NCI-H2029 treated with DMSO at 0.1 percent for 48 hours (cell line): ENCODE measurements at regions not wholly inside any gene's neighbourhood (a gene's known extent, or its start where the extent isn't known, plus 50 kb on each side); places are given as distances from the start of the nearest gene placed in this dataset.
"Not testable (repeated sequence)": the region's sequence is repeated elsewhere in the genome, so short reads cannot be mapped to it uniquely, and the experiment has no call there.

ENCODE experiments used
- DNase-seq: peaks from one replicate; lab custom pipeline; 2025; lab: John Stamatoyannopoulos, UW

GRCh38 chr3:153442799-153443487, 280.9 kb downstream of the RAP2B start:
- DNase-seq, result no peak

- no peak for DNase-seq
These were observed 281.9 kb downstream of the RAP2B start for GRCh38 chr3:153443961-153444360.

GRCh38 chr3:153445817-153446216, 283.8 kb downstream of the RAP2B start:
- no peak for DNase-seq

GRCh38 chr3:153448151-153448829, 286.3 kb downstream of the RAP2B start:
- DNase-seq, result no peak

GRCh38 chr3:153456833-153457545, 295.0 kb downstream of the RAP2B start:
- DNase-seq, result no peak

GRCh38 chr3:153458881-153459280, 296.9 kb downstream of the RAP2B start:
- no peak for DNase-seq

- DNase-seq, result no peak
These were observed 300.5 kb downstream of the RAP2B start for GRCh38 chr3:153462545-153462944.

GRCh38 chr3:153463895-153464294, 301.9 kb downstream of the RAP2B start:
- DNase-seq, result no peak

- DNase-seq, result no peak
These were observed 307.1 kb downstream of the RAP2B start for GRCh38 chr3:153469162-153469561.

- DNase-seq, result no peak
These were observed 322.8 kb downstream of the RAP2B start for GRCh38 chr3:153484842-153485241.

- no peak for DNase-seq
These were observed 333.4 kb downstream of the RAP2B start for GRCh38 chr3:153495422-153495821.

GRCh38 chr3:153502682-153503081, 340.7 kb downstream of the RAP2B start:
- no peak for DNase-seq

GRCh38 chr3:153503873-153504272, 341.8 kb downstream of the RAP2B start:
- DNase-seq, result no peak

- DNase-seq, result not testable (repeated sequence)
These were observed 344.2 kb downstream of the RAP2B start for GRCh38 chr3:153506205-153506604.

- not testable (repeated sequence) for DNase-seq
These were observed 344.7 kb downstream of the RAP2B start for GRCh38 chr3:153506686-153507085.

- no peak for DNase-seq
These were observed 351.2 kb downstream of the RAP2B start for GRCh38 chr3:153513236-153513635.

- no peak for DNase-seq
These were observed 366.4 kb downstream of the RAP2B start for GRCh38 chr3:153528473-153528872.

- no peak for DNase-seq
These were observed 377.2 kb downstream of the RAP2B start for GRCh38 chr3:153539263-153539662.

GRCh38 chr3:153545471-153545870, 383.4 kb downstream of the RAP2B start:
- DNase-seq, result no peak

- DNase-seq, result no peak
These were observed 385.9 kb downstream of the RAP2B start for GRCh38 chr3:153547970-153548369.

- not testable (repeated sequence) for DNase-seq
These were observed 387.7 kb downstream of the RAP2B start for GRCh38 chr3:153549686-153550085.

- DNase-seq, result no peak
These were observed 389.7 kb downstream of the RAP2B start for GRCh38 chr3:153551536-153552285.
